MM.1S (cell line): ENCODE measurements at regions not wholly inside any gene's neighbourhood (a gene's known extent, or its start where the extent isn't known, plus 50 kb on each side); places are given as distances from the start of the nearest gene placed in this dataset.

Source experiments
- DNase-seq: peaks from one replicate; pipeline ENCODE4 v3.0.0-alpha.2; 2015
- H2AFZ ChIP-seq: fragments of 300-600 bp; sonication (generic); 2 replicates; pipeline ENCODE4 v1.6.0; 2016; ENCODE audit warnings: antibody characterized with exemption, low read length
- H3F3A ChIP-seq: fragments of 300-600 bp; sonication (generic); 2 replicates; pipeline ENCODE4 v1.6.1; 2016; ENCODE audit warnings: mild to moderate bottlenecking, antibody characterized with exemption, low read length, moderate library complexity, mixed read lengths; ENCODE audit not compliant: insufficient read depth
- H3K27ac ChIP-seq: fragments of 300-600 bp; sonication (generic); 2 replicates; pipeline ENCODE4 v1.5.1; 2016; ENCODE audit warnings: mild to moderate bottlenecking, low read length
- H3K27me3 ChIP-seq: fragments of 300-600 bp; sonication (generic); replicated peaks from 2 replicates; pipeline ENCODE4 v1.6.0; 2016; ENCODE audit warnings: low read length; ENCODE audit not compliant: insufficient read depth
- H3K36me3 ChIP-seq: fragments of 300-600 bp; sonication (generic); replicated peaks from 2 replicates; pipeline ENCODE4 v1.6.1; 2016; ENCODE audit warnings: mild to moderate bottlenecking, low read length, mixed read lengths; ENCODE audit not compliant: insufficient read depth
- H3K4me1 ChIP-seq: fragments of 300-600 bp; sonication (generic); 2 replicates; pipeline ENCODE4 v1.6.1; 2016; ENCODE audit warnings: low read length, mixed read lengths
- H3K4me2 ChIP-seq: fragments of 300-600 bp; sonication (generic); 2 replicates; pipeline ENCODE4 v1.6.0; 2016; ENCODE audit warnings: low read depth, low read length
- H3K4me3 ChIP-seq: fragments of 300-600 bp; sonication (generic); 2 replicates; pipeline ENCODE4 v1.5.1; 2016; ENCODE audit warnings: low read length, mixed read lengths
- H3K79me2 ChIP-seq: fragments of 300-600 bp; sonication (generic); 2 replicates; pipeline ENCODE4 v1.6.1; 2016; ENCODE audit warnings: mixed run types, low read length, mixed read lengths
- H3K9ac ChIP-seq: fragments of 300-600 bp; sonication (generic); 2 replicates; pipeline ENCODE4 v1.6.1; 2016; ENCODE audit warnings: low read length, mixed read lengths
- H3K9me2 ChIP-seq: fragments of 300-600 bp; sonication (generic); replicated peaks from 2 replicates; pipeline ENCODE4 v1.6.1; 2016; ENCODE audit warnings: mild to moderate bottlenecking, low read length, mixed read lengths; ENCODE audit not compliant: insufficient read depth
- H3K9me3 ChIP-seq: fragments of 300-600 bp; sonication (generic); replicated peaks from 2 replicates; pipeline ENCODE4 v1.6.1; 2016; ENCODE audit warnings: mild to moderate bottlenecking, low read length, mixed read lengths; ENCODE audit not compliant: insufficient read depth
- H4K20me1 ChIP-seq: fragments of 300-600 bp; sonication (generic); 2 replicates; pipeline ENCODE4 v1.6.1; 2016; ENCODE audit warnings: mild to moderate bottlenecking, low read length, moderate library complexity, mixed read lengths; ENCODE audit not compliant: insufficient read depth
- EZH2 ChIP-seq: fragments of 300-600 bp; sonication (generic); optimal IDR thresholded peaks from 2 replicates; pipeline ENCODE3; 2017; ENCODE audit warnings: low read depth, mild to moderate bottlenecking, antibody characterized with exemption, low read length, mixed read lengths
- EZH2phosphoT487 ChIP-seq: fragments of 300-600 bp; sonication (generic); IDR thresholded peaks from 2 replicates; pipeline ENCODE4 v1.6.1; 2018; ENCODE audit warnings: antibody characterized with exemption, low read length
- TF ChIP-seq, protein P1 (sequence below): fragments of 300-600 bp; sonication (generic); IDR thresholded peaks from 2 replicates; pipeline ENCODE4 v1.5.1; 2016; ENCODE audit warnings: antibody characterized with exemption, low read length, mixed read lengths

DNA sequence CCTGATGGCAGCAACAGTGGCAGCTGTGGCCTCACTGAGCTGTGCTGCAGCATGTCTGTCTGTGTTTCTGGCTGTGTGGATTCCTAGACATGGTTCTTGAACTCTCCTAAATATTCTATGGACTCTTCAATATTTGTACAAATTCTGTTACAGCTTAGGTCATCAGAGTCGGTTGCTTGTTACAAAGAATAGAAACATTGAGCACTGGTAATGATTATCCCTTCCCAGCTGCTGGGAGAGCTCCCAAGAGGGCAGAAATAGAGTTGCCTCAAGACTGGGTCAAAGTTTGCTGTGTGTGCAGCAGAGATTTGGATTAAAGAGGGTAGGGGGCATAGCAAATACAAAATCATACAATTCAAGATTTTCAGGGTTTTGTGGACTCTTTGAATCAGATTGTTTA lies 337.1 kb upstream of the AKR1E2 start:
- no peaks in the 10 kb centered on the region for H3F3A ChIP-seq
- no peak overlapping the region for H3K4me3 ChIP-seq
- TF ChIP-seq EZH2 = no peak
- TF ChIP-seq, protein P1, sequence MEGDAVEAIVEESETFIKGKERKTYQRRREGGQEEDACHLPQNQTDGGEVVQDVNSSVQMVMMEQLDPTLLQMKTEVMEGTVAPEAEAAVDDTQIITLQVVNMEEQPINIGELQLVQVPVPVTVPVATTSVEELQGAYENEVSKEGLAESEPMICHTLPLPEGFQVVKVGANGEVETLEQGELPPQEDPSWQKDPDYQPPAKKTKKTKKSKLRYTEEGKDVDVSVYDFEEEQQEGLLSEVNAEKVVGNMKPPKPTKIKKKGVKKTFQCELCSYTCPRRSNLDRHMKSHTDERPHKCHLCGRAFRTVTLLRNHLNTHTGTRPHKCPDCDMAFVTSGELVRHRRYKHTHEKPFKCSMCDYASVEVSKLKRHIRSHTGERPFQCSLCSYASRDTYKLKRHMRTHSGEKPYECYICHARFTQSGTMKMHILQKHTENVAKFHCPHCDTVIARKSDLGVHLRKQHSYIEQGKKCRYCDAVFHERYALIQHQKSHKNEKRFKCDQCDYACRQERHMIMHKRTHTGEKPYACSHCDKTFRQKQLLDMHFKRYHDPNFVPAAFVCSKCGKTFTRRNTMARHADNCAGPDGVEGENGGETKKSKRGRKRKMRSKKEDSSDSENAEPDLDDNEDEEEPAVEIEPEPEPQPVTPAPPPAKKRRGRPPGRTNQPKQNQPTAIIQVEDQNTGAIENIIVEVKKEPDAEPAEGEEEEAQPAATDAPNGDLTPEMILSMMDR = no peak
- TF ChIP-seq EZH2phosphoT487 = no peak
- H3K9ac ChIP-seq = no peak overlapping the region
- no peak for DNase-seq
- H3K9me3 ChIP-seq = no peaks in the 10 kb centered on the region
- H3K9me2 ChIP-seq = no peaks in the 10 kb centered on the region
- no peaks in the 10 kb centered on the region for H3K36me3 ChIP-seq
- no peak overlapping the region for H3K4me2 ChIP-seq
- no peaks in the 10 kb centered on the region for H3K27me3 ChIP-seq
- H3K79me2 ChIP-seq = no peaks in the 10 kb centered on the region
- no peaks in the 10 kb centered on the region for H4K20me1 ChIP-seq
- no peaks in the 10 kb centered on the region for H3K4me1 ChIP-seq
- no peak overlapping the region for H2AFZ ChIP-seq
- no peak overlapping the region for H3K27ac ChIP-seq

DNA sequence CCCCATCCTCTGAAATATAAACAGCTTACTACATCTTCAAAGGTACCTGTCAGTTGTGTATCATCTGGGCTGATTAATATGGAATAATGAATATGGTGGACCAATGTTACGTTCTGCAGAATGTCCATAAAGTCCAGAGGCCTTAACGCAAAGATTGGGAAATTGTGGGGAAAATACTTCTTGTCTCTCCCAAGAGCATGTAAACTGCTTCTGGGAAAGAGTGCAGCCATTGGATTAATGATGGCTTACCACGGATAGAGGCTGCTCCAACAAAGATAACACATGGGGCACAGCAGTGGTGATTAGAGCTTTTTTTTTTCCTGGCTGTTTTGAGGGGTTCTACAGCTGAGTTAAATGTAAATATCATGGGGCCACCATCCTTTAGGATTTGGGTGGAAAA lies 340.4 kb upstream of the AKR1E2 start:
- no peaks in the 10 kb centered on the region for H3K9me3 ChIP-seq
- no peak overlapping the region for H3K27ac ChIP-seq
- no peaks in the 10 kb centered on the region for H3K9me2 ChIP-seq

DNA sequence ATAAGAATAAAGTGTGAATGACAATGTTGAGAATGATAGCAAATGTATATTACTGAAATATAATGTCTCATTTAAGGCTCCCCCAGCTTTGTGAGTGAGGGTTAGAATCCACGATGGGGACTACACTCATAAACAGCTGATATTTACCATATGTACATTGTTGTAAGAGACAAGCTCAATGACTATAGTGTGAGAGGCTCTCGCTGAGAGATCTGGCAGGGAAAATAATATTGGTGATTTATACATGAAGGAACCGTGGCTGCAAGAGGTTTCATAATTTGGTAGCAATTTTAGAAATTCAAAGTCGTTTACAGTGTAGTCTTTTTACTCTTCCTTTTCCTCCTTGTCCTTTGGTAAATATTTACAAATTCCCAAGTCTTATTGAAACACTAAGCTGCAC lies 342.2 kb upstream of the AKR1E2 start:
- Histone ChIP-seq H3K9me2 (no peaks in the 10 kb centered on the region), H4K20me1 (no peaks in the 10 kb centered on the region), H3K4me3 (no peak overlapping the region), H3K9me3 (no peaks in the 10 kb centered on the region), H3K36me3 (no peaks in the 10 kb centered on the region), H3K27me3 (no peaks in the 10 kb centered on the region), H3K4me1 (no peaks in the 10 kb centered on the region), H3K79me2 (no peaks in the 10 kb centered on the region), H3F3A (no peaks in the 10 kb centered on the region), H3K4me2 (no peak overlapping the region), H3K9ac (no peak overlapping the region), H3K27ac (no peak overlapping the region), H2AFZ (no peak overlapping the region)
- DNase-seq = no peak
- TF ChIP-seq EZH2phosphoT487 = no peak
- TF ChIP-seq EZH2 = no peak
- TF ChIP-seq, protein P1 = no peak

More for the DNA sequence above, 340.4 kb upstream of the AKR1E2 start:
- H2AFZ ChIP-seq = no peak overlapping the region
- no peak overlapping the region for H3K9ac ChIP-seq
- no peak overlapping the region for H3K4me2 ChIP-seq
- no peaks in the 10 kb centered on the region for H3K36me3 ChIP-seq
- no peaks in the 10 kb centered on the region for H4K20me1 ChIP-seq
- H3K27me3 ChIP-seq = no peaks in the 10 kb centered on the region
- H3K4me1 ChIP-seq = no peaks in the 10 kb centered on the region
- TF ChIP-seq, protein P1 = no peak
- TF ChIP-seq EZH2 = no peak
- TF ChIP-seq EZH2phosphoT487 = no peak
- H3K4me3 ChIP-seq = no peak overlapping the region
- no peak for DNase-seq
- no peaks in the 10 kb centered on the region for H3F3A ChIP-seq
- no peaks in the 10 kb centered on the region for H3K79me2 ChIP-seq
